ENCODE measurements at regions not wholly inside any gene's neighbourhood (a gene's known extent, or its start where the extent isn't known, plus 50 kb on each side); places are given as distances from the start of the nearest gene placed in this dataset.

DNA sequence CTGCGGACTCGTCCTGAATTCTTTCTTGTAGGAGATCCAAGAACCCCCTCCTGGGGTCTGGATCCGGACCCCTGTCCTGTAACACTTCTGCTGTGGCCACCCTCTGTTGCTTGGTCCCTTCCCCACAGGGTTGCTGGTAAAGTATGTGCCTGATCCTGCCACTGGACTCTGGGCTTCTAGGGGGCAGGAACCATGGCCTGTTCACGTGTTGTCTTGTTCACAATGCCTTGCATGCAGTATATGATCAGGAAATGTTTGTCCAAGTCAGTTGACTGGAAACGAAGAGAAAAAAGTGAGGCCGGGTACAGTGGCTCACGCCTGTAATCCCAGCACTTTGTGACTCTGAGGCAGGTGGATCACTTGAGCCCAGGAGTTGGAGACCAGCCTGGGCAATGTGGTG is 139.3 kb upstream of the ALDH1B1 start:
- TF ChIP-seq, protein P1, sequence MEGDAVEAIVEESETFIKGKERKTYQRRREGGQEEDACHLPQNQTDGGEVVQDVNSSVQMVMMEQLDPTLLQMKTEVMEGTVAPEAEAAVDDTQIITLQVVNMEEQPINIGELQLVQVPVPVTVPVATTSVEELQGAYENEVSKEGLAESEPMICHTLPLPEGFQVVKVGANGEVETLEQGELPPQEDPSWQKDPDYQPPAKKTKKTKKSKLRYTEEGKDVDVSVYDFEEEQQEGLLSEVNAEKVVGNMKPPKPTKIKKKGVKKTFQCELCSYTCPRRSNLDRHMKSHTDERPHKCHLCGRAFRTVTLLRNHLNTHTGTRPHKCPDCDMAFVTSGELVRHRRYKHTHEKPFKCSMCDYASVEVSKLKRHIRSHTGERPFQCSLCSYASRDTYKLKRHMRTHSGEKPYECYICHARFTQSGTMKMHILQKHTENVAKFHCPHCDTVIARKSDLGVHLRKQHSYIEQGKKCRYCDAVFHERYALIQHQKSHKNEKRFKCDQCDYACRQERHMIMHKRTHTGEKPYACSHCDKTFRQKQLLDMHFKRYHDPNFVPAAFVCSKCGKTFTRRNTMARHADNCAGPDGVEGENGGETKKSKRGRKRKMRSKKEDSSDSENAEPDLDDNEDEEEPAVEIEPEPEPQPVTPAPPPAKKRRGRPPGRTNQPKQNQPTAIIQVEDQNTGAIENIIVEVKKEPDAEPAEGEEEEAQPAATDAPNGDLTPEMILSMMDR (IDR thresholded peaks at IDR 0.05; ENCODE audit: low read depth, low read length, missing input control) = no peak
- TF ChIP-seq, protein P2, sequence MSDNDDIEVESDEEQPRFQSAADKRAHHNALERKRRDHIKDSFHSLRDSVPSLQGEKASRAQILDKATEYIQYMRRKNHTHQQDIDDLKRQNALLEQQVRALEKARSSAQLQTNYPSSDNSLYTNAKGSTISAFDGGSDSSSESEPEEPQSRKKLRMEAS (IDR thresholded peaks at IDR 0.05) = no peak
- TF ChIP-seq RAD21 (IDR thresholded peaks at IDR 0.05) (no peak), GABPA (IDR thresholded peaks at IDR 0.05 in 1 of 2, conservative IDR thresholded peaks at IDR 0.05 in 1 of 2) (no peak)
- TF ChIP-seq, protein P3, sequence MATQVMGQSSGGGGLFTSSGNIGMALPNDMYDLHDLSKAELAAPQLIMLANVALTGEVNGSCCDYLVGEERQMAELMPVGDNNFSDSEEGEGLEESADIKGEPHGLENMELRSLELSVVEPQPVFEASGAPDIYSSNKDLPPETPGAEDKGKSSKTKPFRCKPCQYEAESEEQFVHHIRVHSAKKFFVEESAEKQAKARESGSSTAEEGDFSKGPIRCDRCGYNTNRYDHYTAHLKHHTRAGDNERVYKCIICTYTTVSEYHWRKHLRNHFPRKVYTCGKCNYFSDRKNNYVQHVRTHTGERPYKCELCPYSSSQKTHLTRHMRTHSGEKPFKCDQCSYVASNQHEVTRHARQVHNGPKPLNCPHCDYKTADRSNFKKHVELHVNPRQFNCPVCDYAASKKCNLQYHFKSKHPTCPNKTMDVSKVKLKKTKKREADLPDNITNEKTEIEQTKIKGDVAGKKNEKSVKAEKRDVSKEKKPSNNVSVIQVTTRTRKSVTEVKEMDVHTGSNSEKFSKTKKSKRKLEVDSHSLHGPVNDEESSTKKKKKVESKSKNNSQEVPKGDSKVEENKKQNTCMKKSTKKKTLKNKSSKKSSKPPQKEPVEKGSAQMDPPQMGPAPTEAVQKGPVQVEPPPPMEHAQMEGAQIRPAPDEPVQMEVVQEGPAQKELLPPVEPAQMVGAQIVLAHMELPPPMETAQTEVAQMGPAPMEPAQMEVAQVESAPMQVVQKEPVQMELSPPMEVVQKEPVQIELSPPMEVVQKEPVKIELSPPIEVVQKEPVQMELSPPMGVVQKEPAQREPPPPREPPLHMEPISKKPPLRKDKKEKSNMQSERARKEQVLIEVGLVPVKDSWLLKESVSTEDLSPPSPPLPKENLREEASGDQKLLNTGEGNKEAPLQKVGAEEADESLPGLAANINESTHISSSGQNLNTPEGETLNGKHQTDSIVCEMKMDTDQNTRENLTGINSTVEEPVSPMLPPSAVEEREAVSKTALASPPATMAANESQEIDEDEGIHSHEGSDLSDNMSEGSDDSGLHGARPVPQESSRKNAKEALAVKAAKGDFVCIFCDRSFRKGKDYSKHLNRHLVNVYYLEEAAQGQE (IDR thresholded peaks at IDR 0.05) = no peak

Measured in liver (tissue), 3 donors.